Neutrophil (primary cell): ENCODE measurements at regions not wholly inside any gene's neighbourhood (a gene's known extent, or its start where the extent isn't known, plus 50 kb on each side); places are given as distances from the start of the nearest gene placed in this dataset.

Experiments used
- H3K27ac ChIP-seq: fragments of 200-600 bp; sonication (generic); 2 replicates; pipeline ENCODE4 v1.5.1; 2016; ENCODE audit warnings: mild to moderate bottlenecking, moderate library complexity
- H3K27me3 ChIP-seq: fragments of 200-600 bp; sonication (generic); 2 replicates; pipeline ENCODE4 v1.6.0; 2016; ENCODE audit warnings: mild to moderate bottlenecking
- H3K36me3 ChIP-seq: fragments of 200-600 bp; sonication (generic); 2 replicates; pipeline ENCODE4 v1.5.1; 2017
- H3K4me1 ChIP-seq, 2 experiments: fragments of 200-600 bp in 1 of 2; sonication (generic) in 1 of 2; 1 replicate in 1 of 2; 2 replicates in 1 of 2; pipeline versions ENCODE4 v1.5.1 to v1.6.1; 2013 to 2016; ENCODE audit warnings: low read depth in 1 of 2, low read length in 1 of 2, mild to moderate bottlenecking in 1 of 2, moderate library complexity in 1 of 2; ENCODE audit not compliant: control insufficient read depth in 1 of 2, insufficient read depth in 1 of 2
- H3K4me3 ChIP-seq, 2 experiments: fragments of 200-600 bp in 1 of 2; sonication (generic) in 1 of 2; 1 replicate in 1 of 2; 2 replicates in 1 of 2; pipeline ENCODE4 v1.5.1; 2013 to 2016; ENCODE audit warnings: low read depth in 1 of 2, low read length in 1 of 2, mild to moderate bottlenecking in 1 of 2, moderate library complexity in 1 of 2
- H3K9me3 ChIP-seq: fragments of 200-600 bp; sonication (generic); 2 replicates; pipeline ENCODE4 v1.5.1; 2016
- TF ChIP-seq, protein P1 (sequence below): fragments of 200-600 bp; sonication (generic); IDR thresholded peaks from 2 replicates; pipeline ENCODE4 v1.5.1; 2016; ENCODE audit warnings: antibody characterized with exemption

GRCh38 chr6:119738425-119738824 is 388.9 kb upstream of the MAN1A1 start:
- H3K9me3 ChIP-seq, result no peaks in the 10 kb centered on the region
- H3K4me1 ChIP-seq, result no peaks in the 10 kb centered on the region
- no peak overlapping the region for H3K27ac ChIP-seq
- H3K27me3 ChIP-seq, result no peaks in the 10 kb centered on the region
- TF ChIP-seq, protein P1, sequence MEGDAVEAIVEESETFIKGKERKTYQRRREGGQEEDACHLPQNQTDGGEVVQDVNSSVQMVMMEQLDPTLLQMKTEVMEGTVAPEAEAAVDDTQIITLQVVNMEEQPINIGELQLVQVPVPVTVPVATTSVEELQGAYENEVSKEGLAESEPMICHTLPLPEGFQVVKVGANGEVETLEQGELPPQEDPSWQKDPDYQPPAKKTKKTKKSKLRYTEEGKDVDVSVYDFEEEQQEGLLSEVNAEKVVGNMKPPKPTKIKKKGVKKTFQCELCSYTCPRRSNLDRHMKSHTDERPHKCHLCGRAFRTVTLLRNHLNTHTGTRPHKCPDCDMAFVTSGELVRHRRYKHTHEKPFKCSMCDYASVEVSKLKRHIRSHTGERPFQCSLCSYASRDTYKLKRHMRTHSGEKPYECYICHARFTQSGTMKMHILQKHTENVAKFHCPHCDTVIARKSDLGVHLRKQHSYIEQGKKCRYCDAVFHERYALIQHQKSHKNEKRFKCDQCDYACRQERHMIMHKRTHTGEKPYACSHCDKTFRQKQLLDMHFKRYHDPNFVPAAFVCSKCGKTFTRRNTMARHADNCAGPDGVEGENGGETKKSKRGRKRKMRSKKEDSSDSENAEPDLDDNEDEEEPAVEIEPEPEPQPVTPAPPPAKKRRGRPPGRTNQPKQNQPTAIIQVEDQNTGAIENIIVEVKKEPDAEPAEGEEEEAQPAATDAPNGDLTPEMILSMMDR, result no peak
- no peaks in the 10 kb centered on the region for H3K36me3 ChIP-seq
- no peak overlapping the region for H3K4me3 ChIP-seq

- H3K9me3 ChIP-seq, result no peaks in the 10 kb centered on the region
- no peaks in the 10 kb centered on the region for H3K36me3 ChIP-seq
- H3K27ac ChIP-seq, result no peak overlapping the region
- H3K4me3 ChIP-seq, result no peak overlapping the region
- H3K27me3 ChIP-seq, result no peaks in the 10 kb centered on the region
- TF ChIP-seq, protein P1, result no peak
- H3K4me1 ChIP-seq, result no peaks in the 10 kb centered on the region
Observed at GRCh38 chr6:119736296-119737021, 386.9 kb upstream of the MAN1A1 start.

- Histone ChIP-seq H3K4me1 (no peaks in the 10 kb centered on the region), H3K27ac (no peak overlapping the region), H3K36me3 (no peaks in the 10 kb centered on the region), H3K27me3 (no peaks in the 10 kb centered on the region), H3K9me3 (no peaks in the 10 kb centered on the region), H3K4me3 (no peak overlapping the region)
- TF ChIP-seq, protein P1, result no peak
Observed at GRCh38 chr6:119735530-119735929, 386.0 kb upstream of the MAN1A1 start.

GRCh38 chr6:119734227-119734626 is 384.7 kb upstream of the MAN1A1 start:
- Histone ChIP-seq H3K4me1 (no peaks in the 10 kb centered on the region), H3K27ac (no peak overlapping the region), H3K4me3 (no peak overlapping the region), H3K27me3 (no peaks in the 10 kb centered on the region), H3K9me3 (no peaks in the 10 kb centered on the region), H3K36me3 (no peaks in the 10 kb centered on the region)
- TF ChIP-seq, protein P1, result no peak

DNA sequence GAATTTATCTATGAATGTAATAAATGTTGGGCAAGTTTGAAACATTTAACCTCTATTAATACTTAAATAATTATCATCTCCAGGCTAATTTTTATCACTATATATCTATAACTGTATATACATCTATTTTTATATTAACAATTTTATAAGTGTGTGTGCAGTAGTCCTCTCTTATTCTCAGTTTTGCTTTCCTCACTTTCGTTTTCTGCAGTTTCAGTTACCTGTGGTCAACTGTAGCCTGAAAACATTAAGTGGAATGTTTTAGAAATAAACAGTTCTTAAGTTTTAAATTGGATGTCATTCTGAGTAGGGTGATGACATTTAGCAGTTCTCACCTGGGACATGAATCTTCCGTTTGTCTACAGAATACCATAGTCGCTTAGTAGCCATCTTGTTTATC is 379.4 kb upstream of the MAN1A1 start:
- Histone ChIP-seq H3K4me3 (no peak overlapping the region), H3K27me3 (no peaks in the 10 kb centered on the region), H3K27ac (no peak overlapping the region), H3K36me3 (no peaks in the 10 kb centered on the region), H3K9me3 (no peaks in the 10 kb centered on the region), H3K4me1 (no peaks in the 10 kb centered on the region)
- TF ChIP-seq, protein P1, result no peak
